ENCODE measurements at regions not wholly inside any gene's neighbourhood (a gene's known extent, or its start where the extent isn't known, plus 50 kb on each side); places are given as distances from the start of the nearest gene placed in this dataset.

GRCh38 chr9:2362150-2362549 lies 259.4 kb upstream of the VLDLR start:
- Histone ChIP-seq H3K27me3 (replicated peaks) (no peaks in the 10 kb centered on the region), H3K4me1 (replicated peaks) (no peaks in the 10 kb centered on the region), H3K27ac (no peak overlapping the region), H3K36me3 (no peaks in the 10 kb centered on the region), H3K9me3 (replicated peaks) (no peaks in the 10 kb centered on the region), H3K4me3 (no peak overlapping the region)
- DNase-seq (ENCODE audit: low read depth in 1 of 2, low spot score in 2 of 2): no peak

- no peaks in the 10 kb centered on the region for H3K4me1 ChIP-seq (replicated peaks)
- no peaks in the 10 kb centered on the region for H3K9me3 ChIP-seq (replicated peaks)
- no peaks in the 10 kb centered on the region for H3K27me3 ChIP-seq (replicated peaks)
- H3K27ac ChIP-seq: no peak overlapping the region
- no peak overlapping the region for H3K4me3 ChIP-seq
- no peak for DNase-seq (ENCODE audit: low read depth in 1 of 2, low spot score in 2 of 2)
- no peaks in the 10 kb centered on the region for H3K36me3 ChIP-seq
Measured at GRCh38 chr9:2363138-2363745, 258.3 kb upstream of the VLDLR start.

- Histone ChIP-seq H3K9me3 (replicated peaks) (no peaks in the 10 kb centered on the region), H3K27ac (no peak overlapping the region), H3K4me3 (no peak overlapping the region), H3K4me1 (replicated peaks) (no peaks in the 10 kb centered on the region), H3K36me3 (no peaks in the 10 kb centered on the region), H3K27me3 (replicated peaks) (no peaks in the 10 kb centered on the region)
- no peak for DNase-seq (ENCODE audit: low read depth in 1 of 2, low spot score in 2 of 2)
Measured at GRCh38 chr9:2363781-2364180, 257.8 kb upstream of the VLDLR start.

- Histone ChIP-seq H3K9me3 (replicated peaks) (no peaks in the 10 kb centered on the region), H3K27me3 (replicated peaks) (no peaks in the 10 kb centered on the region), H3K4me3 (no peak overlapping the region), H3K36me3 (no peaks in the 10 kb centered on the region), H3K4me1 (replicated peaks) (no peaks in the 10 kb centered on the region), H3K27ac (no peak overlapping the region)
- no peak for DNase-seq (ENCODE audit: low read depth in 1 of 2, low spot score in 2 of 2)
Measured at GRCh38 chr9:2367970-2368369, 253.6 kb upstream of the VLDLR start.

GRCh38 chr9:2373648-2374047 lies 247.9 kb upstream of the VLDLR start:
- Histone ChIP-seq H3K4me3 (no peak overlapping the region), H3K9me3 (replicated peaks) (no peaks in the 10 kb centered on the region), H3K27me3 (replicated peaks) (no peaks in the 10 kb centered on the region), H3K4me1 (replicated peaks) (no peaks in the 10 kb centered on the region), H3K27ac (no peak overlapping the region), H3K36me3 (no peaks in the 10 kb centered on the region)
- DNase-seq (ENCODE audit: low read depth in 1 of 2, low spot score in 2 of 2): no peak

GRCh38 chr9:2375114-2375513 lies 246.5 kb upstream of the VLDLR start:
- Histone ChIP-seq H3K4me3 (no peak overlapping the region), H3K9me3 (replicated peaks) (no peaks in the 10 kb centered on the region), H3K4me1 (replicated peaks) (no peaks in the 10 kb centered on the region), H3K27ac (no peak overlapping the region), H3K36me3 (no peaks in the 10 kb centered on the region), H3K27me3 (replicated peaks) (no peaks in the 10 kb centered on the region)
- DNase-seq (ENCODE audit: low read depth in 1 of 2, low spot score in 2 of 2): no peak

- H3K27me3 ChIP-seq (replicated peaks): no peaks in the 10 kb centered on the region
- no peak for DNase-seq (ENCODE audit: low read depth in 1 of 2, low spot score in 2 of 2)
- no peak overlapping the region for H3K4me3 ChIP-seq
- H3K9me3 ChIP-seq (replicated peaks): no peaks in the 10 kb centered on the region
- no peaks in the 10 kb centered on the region for H3K36me3 ChIP-seq
- no peak overlapping the region for H3K27ac ChIP-seq
- H3K4me1 ChIP-seq (replicated peaks): no peaks in the 10 kb centered on the region
Measured at GRCh38 chr9:2377117-2377516, 244.5 kb upstream of the VLDLR start.

GRCh38 chr9:2377834-2378233 lies 243.8 kb upstream of the VLDLR start:
- H3K4me1 ChIP-seq (replicated peaks): no peaks in the 10 kb centered on the region
- H3K9me3 ChIP-seq (replicated peaks): no peaks in the 10 kb centered on the region
- H3K27ac ChIP-seq: no peak overlapping the region
- no peaks in the 10 kb centered on the region for H3K36me3 ChIP-seq
- H3K4me3 ChIP-seq: no peak overlapping the region
- no peaks in the 10 kb centered on the region for H3K27me3 ChIP-seq (replicated peaks)
- DNase-seq (ENCODE audit: low read depth in 1 of 2, low spot score in 2 of 2): no peak

GRCh38 chr9:2378266-2378665 lies 243.3 kb upstream of the VLDLR start:
- DNase-seq (ENCODE audit: low read depth in 1 of 2, low spot score in 2 of 2): no peak
- Histone ChIP-seq H3K27ac (no peak overlapping the region), H3K4me3 (no peak overlapping the region), H3K27me3 (replicated peaks) (no peaks in the 10 kb centered on the region), H3K4me1 (replicated peaks) (no peaks in the 10 kb centered on the region), H3K36me3 (no peaks in the 10 kb centered on the region), H3K9me3 (replicated peaks) (no peaks in the 10 kb centered on the region)

- H3K36me3 ChIP-seq: no peaks in the 10 kb centered on the region
- H3K27ac ChIP-seq: no peak overlapping the region
- DNase-seq (ENCODE audit: low read depth in 1 of 2, low spot score in 2 of 2): no peak
- no peak overlapping the region for H3K4me3 ChIP-seq
- no peaks in the 10 kb centered on the region for H3K4me1 ChIP-seq (replicated peaks)
- no peaks in the 10 kb centered on the region for H3K27me3 ChIP-seq (replicated peaks)
- no peaks in the 10 kb centered on the region for H3K9me3 ChIP-seq (replicated peaks)
Measured at GRCh38 chr9:2378816-2379215, 242.8 kb upstream of the VLDLR start.

GRCh38 chr9:2384741-2385140 lies 236.8 kb upstream of the VLDLR start:
- H3K4me1 ChIP-seq (replicated peaks): no peaks in the 10 kb centered on the region
- H3K36me3 ChIP-seq: no peaks in the 10 kb centered on the region
- no peak for DNase-seq (ENCODE audit: low read depth in 1 of 2, low spot score in 2 of 2)
- no peaks in the 10 kb centered on the region for H3K27me3 ChIP-seq (replicated peaks)
- H3K9me3 ChIP-seq (replicated peaks): no peaks in the 10 kb centered on the region
- no peak overlapping the region for H3K27ac ChIP-seq
- H3K4me3 ChIP-seq: no peak overlapping the region

- Histone ChIP-seq H3K27me3 (replicated peaks) (no peaks in the 10 kb centered on the region), H3K4me3 (no peak overlapping the region), H3K36me3 (no peaks in the 10 kb centered on the region), H3K27ac (no peak overlapping the region), H3K4me1 (replicated peaks) (no peaks in the 10 kb centered on the region), H3K9me3 (replicated peaks) (no peaks in the 10 kb centered on the region)
- DNase-seq (ENCODE audit: low read depth in 1 of 2, low spot score in 2 of 2): no peak
Measured at GRCh38 chr9:2385746-2386145, 235.8 kb upstream of the VLDLR start.

GRCh38 chr9:2386566-2386965 lies 235.0 kb upstream of the VLDLR start:
- no peak overlapping the region for H3K4me3 ChIP-seq
- H3K4me1 ChIP-seq (replicated peaks): no peaks in the 10 kb centered on the region
- no peaks in the 10 kb centered on the region for H3K27me3 ChIP-seq (replicated peaks)
- H3K9me3 ChIP-seq (replicated peaks): no peaks in the 10 kb centered on the region
- H3K27ac ChIP-seq: no peak overlapping the region
- no peaks in the 10 kb centered on the region for H3K36me3 ChIP-seq
- no peak for DNase-seq (ENCODE audit: low read depth in 1 of 2, low spot score in 2 of 2)

- Histone ChIP-seq H3K4me3 (no peak overlapping the region), H3K27me3 (replicated peaks) (no peaks in the 10 kb centered on the region), H3K36me3 (no peaks in the 10 kb centered on the region), H3K27ac (no peak overlapping the region), H3K9me3 (replicated peaks) (no peaks in the 10 kb centered on the region), H3K4me1 (replicated peaks) (no peaks in the 10 kb centered on the region)
- DNase-seq (ENCODE audit: low read depth in 1 of 2, low spot score in 2 of 2): no peak
Measured at GRCh38 chr9:2387166-2387565, 234.4 kb upstream of the VLDLR start.

- Histone ChIP-seq H3K4me1 (replicated peaks) (no peaks in the 10 kb centered on the region), H3K4me3 (no peak overlapping the region), H3K27me3 (replicated peaks) (no peaks in the 10 kb centered on the region), H3K36me3 (no peaks in the 10 kb centered on the region), H3K27ac (no peak overlapping the region), H3K9me3 (replicated peaks) (no peaks in the 10 kb centered on the region)
- no peak for DNase-seq (ENCODE audit: low read depth in 1 of 2, low spot score in 2 of 2)
Measured at GRCh38 chr9:2389404-2389803, 232.2 kb upstream of the VLDLR start.
